ENCODE measurements at regions not wholly inside any gene's neighbourhood (a gene's known extent, or its start where the extent isn't known, plus 50 kb on each side); places are given as distances from the start of the nearest gene placed in this dataset.

DNA sequence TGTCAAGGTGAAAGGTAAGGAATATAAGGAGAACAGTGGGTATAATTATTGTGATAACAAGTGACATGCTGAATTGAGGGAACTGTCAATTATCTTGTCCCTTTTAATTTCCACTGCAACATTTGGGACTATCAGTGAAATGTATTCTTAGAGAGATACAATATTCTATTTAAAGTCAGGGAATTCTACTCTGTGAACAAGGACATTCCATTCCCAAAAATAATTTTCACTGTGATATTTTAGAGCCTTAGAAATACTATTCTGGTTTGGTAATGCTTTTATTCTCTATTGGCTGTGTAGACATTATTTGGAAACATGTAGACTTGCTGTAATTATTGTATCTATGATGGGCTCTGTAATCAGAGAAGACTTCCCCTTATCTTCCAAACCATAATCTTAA is 248.0 kb upstream of the PCSK5 start:
- no peaks in the 10 kb centered on the region for H3K36me3 Mint-ChIP-seq (ENCODE audit: low read depth)
- H3K27ac Mint-ChIP-seq: no peak overlapping the region
- H3K9me3 Mint-ChIP-seq: no peaks in the 10 kb centered on the region
- H3K4me3 Mint-ChIP-seq: no peak overlapping the region
- no peaks in the 10 kb centered on the region for H3K4me1 Mint-ChIP-seq
- no peak for TF ChIP-seq CTCF (IDR thresholded peaks at IDR 0.05)
- DNase-seq: no peak
- H3K27me3 Mint-ChIP-seq (ENCODE audit: low read depth, poor library complexity): no peaks in the 10 kb centered on the region

GRCh38 chr9:75644649-75645048 is 245.8 kb upstream of the PCSK5 start:
- no peak for TF ChIP-seq CTCF (IDR thresholded peaks at IDR 0.05)
- H3K9me3 Mint-ChIP-seq: peaks cover 11% of the 10 kb centered on the region
- no peak overlapping the region for H3K4me3 Mint-ChIP-seq
- no peak overlapping the region for H3K27ac Mint-ChIP-seq
- H3K36me3 Mint-ChIP-seq (ENCODE audit: low read depth): peaks cover under 1% of the 10 kb centered on the region
- peaks cover 14% of the 10 kb centered on the region for H3K4me1 Mint-ChIP-seq
- no peak for DNase-seq
- H3K27me3 Mint-ChIP-seq (ENCODE audit: low read depth, poor library complexity): peaks cover 3% of the 10 kb centered on the region

- Mint-ChIP-seq H3K36me3 (ENCODE audit: low read depth) (peaks cover 10% of the 10 kb centered on the region), H3K9me3 (peaks cover 29% of the 10 kb centered on the region), H3K4me1 (peaks cover 14% of the 10 kb centered on the region), H3K27ac (no peak overlapping the region), H3K4me3 (no peak overlapping the region), H3K27me3 (ENCODE audit: low read depth, poor library complexity) (peaks cover 3% of the 10 kb centered on the region)
- no peak for DNase-seq
- TF ChIP-seq CTCF (IDR thresholded peaks at IDR 0.05): no peak
These were observed 242.4 kb upstream of the PCSK5 start for GRCh38 chr9:75648034-75648433.

GRCh38 chr9:75649060-75649459 is 241.4 kb upstream of the PCSK5 start:
- no peak overlapping the region for H3K4me3 Mint-ChIP-seq
- H3K27ac Mint-ChIP-seq: no peak overlapping the region
- DNase-seq: no peak
- peaks cover 18% of the 10 kb centered on the region for H3K4me1 Mint-ChIP-seq
- H3K36me3 Mint-ChIP-seq (ENCODE audit: low read depth): peaks cover 10% of the 10 kb centered on the region
- peaks cover 29% of the 10 kb centered on the region for H3K9me3 Mint-ChIP-seq
- peaks cover 3% of the 10 kb centered on the region for H3K27me3 Mint-ChIP-seq (ENCODE audit: low read depth, poor library complexity)
- TF ChIP-seq CTCF (IDR thresholded peaks at IDR 0.05): no peak

GRCh38 chr9:75651709-75652108 is 238.8 kb upstream of the PCSK5 start:
- peaks cover 21% of the 10 kb centered on the region for H3K4me1 Mint-ChIP-seq
- no peak for DNase-seq
- peaks cover 3% of the 10 kb centered on the region for H3K27me3 Mint-ChIP-seq (ENCODE audit: low read depth, poor library complexity)
- H3K4me3 Mint-ChIP-seq: no peak overlapping the region
- no peak for TF ChIP-seq CTCF (IDR thresholded peaks at IDR 0.05)
- H3K9me3 Mint-ChIP-seq: peaks cover 43% of the 10 kb centered on the region
- H3K27ac Mint-ChIP-seq: no peak overlapping the region
- H3K36me3 Mint-ChIP-seq (ENCODE audit: low read depth): peaks cover 10% of the 10 kb centered on the region

GRCh38 chr9:75653335-75653734 is 237.1 kb upstream of the PCSK5 start:
- TF ChIP-seq CTCF (IDR thresholded peaks at IDR 0.05): no peak
- Mint-ChIP-seq H3K27me3 (ENCODE audit: low read depth, poor library complexity) (peaks cover 3% of the 10 kb centered on the region), H3K4me3 (no peak overlapping the region), H3K27ac (no peak overlapping the region), H3K36me3 (ENCODE audit: low read depth) (peaks cover 10% of the 10 kb centered on the region), H3K9me3 (peaks cover 45% of the 10 kb centered on the region), H3K4me1 (peaks cover 27% of the 10 kb centered on the region)
- no peak for DNase-seq

Data from nephron progenitor cell (in vitro differentiated cells).